GM21526 (cell line): ENCODE measurements at regions not wholly inside any gene's neighbourhood (a gene's known extent, or its start where the extent isn't known, plus 50 kb on each side); places are given as distances from the start of the nearest gene placed in this dataset.

Experiments
- ATAC-seq: cut with Tn5 transposase; IDR thresholded peaks from one replicate; pipeline ENCODE4 v1.9.1; 2021; ENCODE audit warnings: moderate library complexity; ENCODE audit not compliant: unreplicated experiment, low FRiP score

DNA sequence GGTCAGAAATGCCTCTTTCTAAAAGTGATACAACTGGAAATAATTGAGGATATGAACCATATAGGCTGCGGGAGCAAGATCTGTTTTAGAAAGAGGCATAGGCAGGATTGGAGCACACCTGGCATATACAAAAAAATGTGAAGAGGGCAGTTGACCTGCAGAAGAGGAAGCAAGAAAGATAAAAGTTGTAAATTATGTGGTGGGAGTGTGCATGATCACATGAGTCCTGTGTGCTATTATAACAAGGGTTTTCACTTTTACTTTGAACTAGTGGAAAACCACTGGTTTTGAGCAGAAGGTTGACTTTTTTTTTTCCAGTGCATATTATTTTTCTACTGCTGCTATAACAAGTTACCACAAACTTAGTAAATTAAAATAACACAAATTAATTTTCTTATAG lies 489.3 kb downstream of the ANXA1 start:
- ATAC-seq = no peak

DNA sequence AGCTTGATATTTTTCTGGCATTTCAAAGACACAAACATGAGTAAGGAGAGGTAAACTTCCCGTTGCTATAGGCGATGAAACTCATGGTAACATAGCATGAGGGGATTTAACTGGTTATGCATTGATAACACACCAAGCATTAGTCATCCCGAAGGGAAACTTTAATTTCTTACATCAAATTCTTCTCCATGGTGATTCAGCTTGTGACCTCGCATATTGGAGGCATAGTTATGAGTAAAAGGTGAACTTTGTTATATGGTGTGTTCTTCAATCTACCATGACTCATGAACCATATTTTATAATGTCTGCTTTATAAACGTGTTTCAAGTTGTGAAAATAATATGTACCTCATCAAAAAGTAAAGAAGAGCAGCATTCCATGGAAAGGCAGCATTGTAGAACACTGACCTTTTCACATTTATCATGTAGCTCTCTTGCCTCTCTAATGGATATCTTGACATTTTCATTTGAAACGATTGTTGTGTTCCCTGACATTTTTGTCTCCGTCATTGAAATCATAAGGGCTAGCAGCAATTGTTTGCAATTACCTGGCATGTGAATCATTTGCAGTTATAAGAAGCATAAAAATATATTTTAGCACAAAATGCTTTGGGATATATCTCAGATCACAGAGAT lies 491.8 kb downstream of the ANXA1 start:
- no peak for ATAC-seq

DNA sequence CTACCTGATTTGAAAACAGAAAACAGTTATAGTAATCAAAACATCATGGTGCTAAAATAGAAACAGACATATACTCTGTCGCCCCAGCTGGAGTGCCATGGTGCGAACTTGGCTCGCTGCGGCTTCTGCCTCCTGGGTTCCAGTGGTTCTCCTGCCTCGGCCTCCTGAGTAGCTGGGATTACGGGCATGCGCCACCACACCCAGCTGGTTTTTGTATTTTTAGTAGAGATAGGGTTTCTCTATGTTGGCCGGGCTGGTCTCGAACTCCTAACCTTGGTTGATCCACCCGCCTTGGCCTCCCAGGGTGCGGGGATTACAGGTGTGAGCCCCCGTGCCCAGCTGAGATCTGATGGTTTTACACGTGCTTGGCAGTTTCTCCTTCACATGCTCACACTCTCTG lies 495.9 kb downstream of the ANXA1 start:
- no peak for ATAC-seq

DNA sequence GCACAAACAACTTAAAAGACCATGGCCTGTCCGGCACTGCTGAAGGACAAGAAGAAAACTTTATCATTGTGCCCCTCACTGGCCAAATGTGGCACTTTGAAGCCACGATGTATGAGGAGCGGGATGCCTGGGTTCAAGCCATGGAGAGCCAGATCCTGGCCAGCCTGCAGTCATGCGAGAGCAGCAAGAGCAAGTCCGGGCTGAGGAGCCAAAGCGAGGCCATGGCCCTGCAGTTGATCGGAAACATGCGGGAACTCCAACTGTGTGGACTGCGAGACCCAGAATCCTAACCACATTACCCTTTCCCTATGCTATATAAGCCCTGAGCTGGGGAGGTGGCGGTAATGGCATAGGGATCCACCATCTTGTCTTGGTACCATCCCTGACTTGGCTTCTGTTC lies 497.9 kb downstream of the ANXA1 start:
- ATAC-seq = no peak

DNA sequence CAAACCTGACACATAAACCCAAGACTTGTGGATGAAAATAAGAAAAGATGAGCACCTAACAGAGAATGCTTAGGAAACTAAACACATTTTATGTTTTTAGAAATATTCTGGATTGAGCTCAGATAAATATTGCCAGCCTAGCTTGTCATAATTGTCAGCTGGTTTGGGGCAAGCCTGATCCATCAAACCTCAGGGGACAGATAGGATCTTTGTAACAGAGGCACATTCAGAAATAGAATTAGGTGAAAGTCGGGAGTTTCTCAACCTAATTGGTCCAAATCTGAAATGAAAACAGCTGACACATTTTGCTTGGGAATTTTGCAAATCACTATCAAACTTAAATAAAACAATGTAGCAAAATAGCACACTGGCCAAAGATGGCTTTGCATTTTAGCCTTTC lies 503.7 kb downstream of the ANXA1 start:
- ATAC-seq = no peak

DNA sequence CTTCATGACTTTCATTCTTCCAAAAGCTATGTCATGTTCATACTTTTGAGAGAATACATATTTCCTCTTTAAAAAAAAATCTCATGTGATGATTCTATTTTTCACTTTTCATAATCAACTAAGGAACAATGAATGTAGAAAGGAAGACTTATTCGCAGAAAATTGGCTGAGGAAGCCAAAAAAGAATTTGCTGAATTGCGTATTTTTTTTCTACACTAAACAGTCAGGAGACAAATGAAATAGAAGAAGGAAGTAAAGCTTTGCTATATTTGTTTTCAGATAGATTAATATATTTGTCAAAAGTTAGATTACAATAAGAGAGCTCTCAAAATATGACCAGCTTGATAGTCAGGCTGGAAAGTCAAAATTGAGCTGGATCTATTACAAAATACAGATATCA lies 504.2 kb downstream of the ANXA1 start:
- ATAC-seq = no peak

DNA sequence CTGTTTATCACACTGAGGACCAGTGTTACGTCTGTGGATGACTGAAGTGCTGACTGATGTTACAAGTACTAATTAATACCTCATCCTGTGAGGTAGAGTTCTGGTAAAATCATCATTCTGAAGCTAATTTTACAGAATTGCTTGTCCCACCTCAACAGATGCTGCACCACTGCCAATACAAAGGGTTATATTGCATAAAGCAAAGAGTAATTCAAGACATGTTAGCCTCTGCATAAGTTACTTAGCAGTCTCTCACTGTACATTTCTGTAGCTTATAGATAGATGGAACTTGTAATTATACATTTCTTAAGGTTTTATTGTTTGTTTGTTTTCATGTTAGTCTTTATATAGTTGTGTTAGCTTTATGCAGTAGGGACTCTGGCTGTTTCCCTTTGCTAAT lies 513.6 kb downstream of the ANXA1 start:
- ATAC-seq = no peak

DNA sequence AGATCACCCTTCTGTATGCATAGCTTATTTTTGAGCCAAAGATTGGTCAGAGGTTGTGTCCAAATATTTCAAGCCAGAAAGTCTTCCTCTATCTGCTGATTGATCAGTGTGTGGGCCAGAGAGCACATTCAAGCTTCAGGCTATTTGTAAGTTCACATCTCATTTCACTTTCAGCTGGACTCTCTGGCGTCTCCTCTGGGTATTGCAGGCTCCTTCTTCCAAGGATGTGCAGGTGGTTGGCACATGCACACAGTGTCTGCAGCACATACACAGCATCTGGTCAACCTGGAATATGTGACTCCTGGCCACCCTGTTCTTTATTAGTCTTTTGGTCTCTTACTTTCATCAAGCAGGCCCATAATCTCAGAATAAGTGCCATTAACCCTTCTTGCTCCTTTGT lies 516.1 kb downstream of the ANXA1 start:
- ATAC-seq = no peak

DNA sequence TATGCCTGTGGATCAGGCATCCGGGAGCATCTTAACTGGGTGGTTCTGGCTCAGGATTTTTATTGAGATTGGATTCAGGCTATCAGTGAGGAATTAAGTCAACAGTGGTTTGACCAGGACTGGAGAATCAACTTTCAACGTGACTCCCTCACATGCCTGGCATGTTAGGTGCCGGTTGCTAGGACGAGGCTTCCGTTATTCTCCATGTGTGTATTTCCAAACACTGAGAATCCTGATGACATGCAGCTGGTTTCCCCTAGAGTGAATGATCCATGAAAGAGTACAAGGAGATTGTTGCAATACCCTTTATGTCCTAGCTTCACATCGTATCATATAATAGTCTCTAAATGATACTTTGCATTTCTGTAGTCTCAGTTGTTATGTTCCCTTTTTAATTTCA lies 529.2 kb downstream of the ANXA1 start:
- no peak for ATAC-seq

DNA sequence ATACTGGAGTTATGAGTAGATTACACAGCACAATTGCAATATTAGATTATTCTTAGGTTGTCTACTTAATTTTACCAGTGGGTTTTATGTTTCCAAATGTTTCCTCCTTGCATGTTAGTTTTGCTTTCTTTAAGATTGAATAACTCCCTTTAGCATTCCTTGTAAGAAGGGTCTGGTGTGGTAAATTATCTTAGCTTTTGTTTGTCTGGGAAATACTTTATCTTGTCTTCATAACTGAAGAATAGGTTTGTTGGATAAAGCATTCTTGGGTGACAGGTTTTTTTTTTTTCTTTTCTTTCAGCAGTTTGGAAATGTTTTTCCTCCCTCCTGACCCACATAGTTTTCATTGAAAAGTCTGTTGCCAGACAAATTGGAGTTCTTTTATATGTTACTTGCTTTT lies 531.1 kb downstream of the ANXA1 start:
- no peak for ATAC-seq

DNA sequence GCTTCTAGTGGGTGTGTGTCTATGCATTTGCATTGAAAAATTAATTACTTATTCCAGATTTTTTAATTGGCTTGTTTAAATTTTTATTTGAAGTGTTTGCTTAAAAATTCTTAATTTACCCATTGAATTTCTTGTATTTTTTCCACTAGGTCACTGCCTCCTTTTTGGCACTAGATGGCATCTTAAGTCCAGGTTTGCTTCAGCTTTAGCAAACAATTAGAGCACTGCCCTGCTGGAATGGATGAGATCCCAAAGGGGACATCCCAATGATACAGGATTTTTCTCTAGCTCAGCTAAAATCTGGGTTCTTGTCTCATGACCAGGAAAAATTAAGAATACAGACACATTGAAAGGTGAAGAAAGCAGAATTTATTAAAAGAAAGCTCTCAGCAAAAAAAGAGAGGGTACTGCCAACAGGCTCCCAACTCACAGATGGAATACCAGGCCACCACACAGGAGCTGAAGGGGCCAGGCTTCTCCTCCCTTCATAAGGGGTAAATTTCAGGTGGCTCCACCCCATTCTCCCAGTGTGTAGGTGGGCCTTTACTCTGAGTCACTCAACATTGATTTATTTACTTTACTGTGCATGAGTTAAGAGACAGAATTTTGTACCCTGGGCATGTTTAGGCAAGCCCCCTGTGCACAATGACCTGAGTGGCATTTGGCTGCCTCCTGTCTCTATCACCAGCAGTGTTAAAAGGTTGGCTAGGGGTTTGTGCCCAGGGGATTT lies 532.4 kb downstream of the ANXA1 start:
- no peak for ATAC-seq

DNA sequence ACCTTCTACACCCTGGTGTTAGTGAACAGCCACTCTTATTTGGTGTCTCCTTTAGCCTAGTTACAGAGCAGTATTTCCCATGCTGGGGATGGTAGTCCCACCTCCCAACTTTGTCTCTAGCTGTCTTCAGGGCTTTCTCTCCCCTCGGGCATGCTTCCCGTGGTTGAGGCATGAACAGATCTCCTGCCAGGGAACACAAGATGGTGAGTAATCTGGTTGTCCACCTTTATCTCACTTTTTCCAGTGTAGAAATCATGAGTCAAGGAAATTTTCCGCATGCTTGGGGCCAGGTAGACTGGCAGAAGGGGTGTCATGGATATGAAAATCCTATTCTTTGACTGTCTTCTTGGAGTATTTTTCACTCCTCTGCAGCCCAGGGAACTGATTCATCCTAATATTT lies 532.9 kb downstream of the ANXA1 start:
- ATAC-seq = no peak

DNA sequence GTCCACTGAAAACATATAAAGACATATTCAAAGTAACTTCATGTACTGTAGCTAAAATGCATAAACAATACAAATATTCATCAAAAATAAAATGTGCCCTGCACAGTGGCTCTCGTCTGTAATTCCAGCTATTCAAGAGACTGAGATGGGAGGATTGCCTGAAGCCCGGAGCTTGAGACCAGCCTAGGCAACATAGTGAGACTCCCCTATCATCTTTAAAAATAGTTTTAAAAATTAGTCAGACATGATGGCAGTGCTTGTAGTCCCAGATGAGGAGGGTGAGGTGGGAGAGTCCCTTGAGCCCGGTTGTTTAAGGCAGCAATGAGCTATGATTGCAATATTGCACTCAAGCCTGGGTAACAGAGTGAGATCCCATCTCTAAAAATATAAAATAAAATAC lies 534.1 kb downstream of the ANXA1 start:
- ATAC-seq = no peak

DNA sequence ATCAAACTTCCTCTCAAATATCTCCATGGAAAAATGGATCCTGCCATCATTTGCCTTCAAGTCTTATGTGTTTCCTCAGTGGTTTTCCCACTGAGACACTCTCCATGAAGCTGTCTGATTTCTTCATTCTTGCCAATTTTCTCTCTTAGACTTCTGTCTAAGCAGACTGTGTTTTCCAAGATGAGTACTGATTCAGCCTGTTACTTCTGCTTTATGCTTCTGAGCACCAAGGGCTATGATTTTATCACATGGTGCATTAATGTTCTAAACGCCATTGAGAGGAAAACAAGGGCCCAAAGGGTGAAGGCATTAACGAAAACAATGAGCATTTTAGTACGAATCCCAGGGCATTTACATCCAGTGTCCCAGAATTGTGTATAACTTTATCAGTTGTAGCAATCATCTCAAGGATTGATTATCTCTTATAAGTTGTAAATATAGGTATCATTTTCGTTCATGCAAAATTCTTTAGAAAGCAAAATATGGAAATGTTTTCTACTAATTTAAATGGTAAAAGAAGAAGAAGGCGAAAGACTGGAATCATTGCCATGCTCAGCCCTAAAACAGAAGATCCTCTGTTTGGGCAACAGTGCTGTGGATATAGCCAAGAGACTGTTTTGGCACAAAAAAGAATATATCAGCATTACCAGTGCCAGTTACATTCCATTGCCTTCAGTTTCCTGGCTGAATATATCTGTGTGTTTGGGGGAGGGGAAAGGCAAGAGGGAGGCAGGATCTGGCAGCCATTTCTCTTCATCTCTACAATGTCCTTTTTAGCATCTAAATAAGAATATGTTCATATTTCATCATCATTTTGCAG lies 537.6 kb downstream of the ANXA1 start:
- ATAC-seq = no peak

DNA sequence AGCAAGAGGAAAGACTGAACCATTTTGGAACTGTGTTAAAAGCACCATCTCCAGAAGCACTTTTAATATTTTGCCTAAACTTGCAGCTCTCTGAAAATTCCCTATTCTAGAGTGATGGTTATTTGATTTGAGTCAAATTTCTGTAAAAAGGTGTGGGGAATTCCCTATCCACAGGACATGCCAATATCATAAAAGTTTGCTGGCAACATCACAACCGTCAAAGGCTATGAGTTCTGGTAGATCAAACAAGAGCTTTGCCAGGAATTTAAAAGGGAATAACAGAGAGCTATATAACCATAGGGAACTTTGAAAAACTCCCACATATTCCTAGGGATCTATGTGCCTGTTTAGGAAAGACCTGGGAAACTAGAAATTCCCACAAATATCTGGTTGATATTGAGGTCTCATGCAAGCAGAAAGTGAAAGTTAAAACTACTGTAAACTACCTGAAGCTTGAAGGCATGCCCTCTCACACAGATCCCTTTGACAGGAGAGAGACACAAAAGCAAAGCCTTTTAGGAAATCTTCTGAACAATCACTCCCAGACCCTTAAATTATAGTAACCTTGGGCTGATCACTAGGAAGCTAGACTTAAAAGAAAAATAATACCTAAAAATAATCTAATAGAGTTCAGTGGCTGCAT lies 549.9 kb downstream of the ANXA1 start:
- no peak for ATAC-seq

DNA sequence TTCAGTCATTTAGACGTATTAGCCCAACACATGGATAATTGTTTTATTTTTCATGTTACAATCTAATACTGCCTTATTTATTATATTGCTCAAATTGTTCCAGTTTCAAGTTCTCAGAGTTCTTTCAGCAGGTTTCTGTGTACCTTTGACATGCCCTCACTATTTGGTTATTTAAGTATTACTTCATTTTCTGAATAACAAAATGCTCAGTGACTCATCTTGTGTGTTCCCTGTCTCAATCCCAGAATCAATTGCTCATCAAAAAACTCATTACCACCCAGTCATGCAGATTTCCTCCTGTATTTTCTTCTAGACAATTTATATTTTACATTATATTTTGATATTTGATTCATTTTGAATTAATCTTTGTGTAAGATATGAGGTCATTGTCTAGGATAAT lies 562.6 kb downstream of the ANXA1 start:
- no peak for ATAC-seq

DNA sequence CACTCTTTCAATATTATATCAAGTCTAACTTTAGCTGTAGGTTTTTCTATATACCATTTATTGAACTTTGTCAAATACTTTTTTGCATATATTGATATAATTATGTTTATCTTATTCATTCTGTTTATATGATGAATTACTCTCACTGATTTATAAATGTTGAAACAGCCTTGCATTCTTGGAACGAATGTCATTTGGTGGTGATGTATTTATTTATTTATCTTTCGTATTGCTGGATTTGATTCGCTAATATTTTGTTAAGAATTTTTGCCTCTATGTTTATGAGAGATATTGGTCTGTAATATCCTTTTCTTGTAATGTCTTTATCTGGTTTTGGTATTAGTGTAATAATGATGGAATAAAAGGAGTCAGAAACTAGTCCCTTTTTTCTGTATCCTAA lies 563.9 kb downstream of the ANXA1 start:
- no peak for ATAC-seq

DNA sequence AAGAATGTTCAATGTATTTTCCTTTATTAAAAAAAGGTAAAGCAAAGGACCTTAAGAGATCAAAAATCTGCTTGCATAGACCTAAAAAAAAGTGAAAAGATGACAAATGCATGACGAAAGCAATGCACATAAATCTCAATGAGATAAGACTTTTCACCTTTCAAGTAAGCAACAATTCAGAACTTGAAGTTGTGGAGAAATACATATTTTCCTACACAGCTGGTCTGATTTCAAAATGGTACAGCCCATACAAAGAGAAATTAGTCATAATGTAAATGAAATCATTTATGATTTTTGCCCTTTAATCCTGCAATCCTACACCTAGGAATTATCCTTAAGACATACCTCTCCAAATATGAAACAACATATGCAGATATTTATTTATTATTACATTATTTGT lies 568.0 kb downstream of the ANXA1 start:
- ATAC-seq = no peak

DNA sequence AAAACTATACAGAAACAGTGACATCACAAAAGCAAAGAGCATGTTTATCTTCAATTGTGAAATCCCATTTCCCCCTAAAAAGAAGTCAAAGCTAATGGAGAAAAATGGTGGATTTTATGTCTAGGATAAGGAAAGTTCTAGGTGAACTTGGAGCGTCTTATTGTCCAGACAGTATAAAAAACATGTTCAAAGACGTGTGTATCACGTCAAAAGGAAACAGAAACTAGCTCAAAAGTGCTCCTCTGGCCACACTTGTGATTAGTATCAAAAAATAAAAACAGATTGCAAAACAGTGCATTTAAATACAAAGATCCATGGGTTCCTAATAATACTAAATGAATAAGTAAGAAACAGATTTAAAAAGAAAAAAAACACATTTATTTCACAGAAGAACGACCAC lies 568.9 kb downstream of the ANXA1 start:
- ATAC-seq = no peak

DNA sequence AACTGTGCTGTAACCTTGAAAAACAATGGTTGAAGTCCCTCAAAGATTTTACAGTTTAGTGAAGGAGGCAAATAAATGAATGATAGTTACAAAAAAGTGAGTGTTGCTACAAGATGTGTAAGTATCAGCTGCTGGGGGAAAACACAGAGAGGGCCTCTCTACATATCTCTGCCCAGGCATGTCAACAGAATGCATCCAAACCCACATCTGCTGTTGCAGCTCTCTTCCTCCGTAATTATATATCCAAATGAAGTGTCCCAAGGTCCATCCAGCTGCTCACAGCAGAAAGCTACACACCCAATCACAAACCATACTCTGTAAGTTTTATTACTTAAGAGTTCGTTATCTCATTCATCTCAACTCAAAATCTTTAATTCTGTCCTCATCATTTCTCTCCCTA lies 584.6 kb downstream of the ANXA1 start:
- no peak for ATAC-seq
